Activated T-helper 17 cell treated with anti-CD3 and anti-CD28 coated beads, Interleukin-2, amount 50 U/mL, for 72 hours (primary cell): ENCODE measurements at regions not wholly inside any gene's neighbourhood (a gene's known extent, or its start where the extent isn't known, plus 50 kb on each side); places are given as distances from the start of the nearest gene placed in this dataset.

ENCODE experiments used
- ATAC-seq: fragments of 150-1000 bp; cut with Tn5 transposase; replicated peaks from 2 replicates; pipeline ENCODE4 v1.10.0; 2021; ENCODE audit warnings: mild to moderate bottlenecking, moderate library complexity
- H3K27ac Mint-ChIP-seq: one replicate; pipeline ENCODE4 v1.8.0; 2022; ENCODE audit warnings: mixed read lengths
- H3K27me3 Mint-ChIP-seq: one replicate; pipeline ENCODE4 v1.8.0; 2022; ENCODE audit warnings: mixed read lengths
- H3K36me3 Mint-ChIP-seq: one replicate; pipeline ENCODE4 v1.8.0; 2022; ENCODE audit warnings: low read depth, mild to moderate bottlenecking, mixed read lengths
- H3K4me1 Mint-ChIP-seq: one replicate; pipeline ENCODE4 v1.8.0; 2022; ENCODE audit warnings: mixed read lengths
- H3K4me3 Mint-ChIP-seq: one replicate; pipeline ENCODE4 v1.8.0; 2022; ENCODE audit warnings: mild to moderate bottlenecking, mixed read lengths
- H3K9me3 Mint-ChIP-seq: one replicate; pipeline ENCODE4 v1.8.0; 2022; ENCODE audit warnings: mixed read lengths

GRCh38 chr13:70941454-70941853, 833.2 kb upstream of the KLHL1 start:
- ATAC-seq, result no peak
- no peaks in the 10 kb centered on the region for H3K36me3 Mint-ChIP-seq
- no peaks in the 10 kb centered on the region for H3K27me3 Mint-ChIP-seq
- no peaks in the 10 kb centered on the region for H3K4me1 Mint-ChIP-seq
- no peak overlapping the region for H3K27ac Mint-ChIP-seq
- H3K4me3 Mint-ChIP-seq, result no peak overlapping the region
- peaks cover 21% of the 10 kb centered on the region for H3K9me3 Mint-ChIP-seq

DNA sequence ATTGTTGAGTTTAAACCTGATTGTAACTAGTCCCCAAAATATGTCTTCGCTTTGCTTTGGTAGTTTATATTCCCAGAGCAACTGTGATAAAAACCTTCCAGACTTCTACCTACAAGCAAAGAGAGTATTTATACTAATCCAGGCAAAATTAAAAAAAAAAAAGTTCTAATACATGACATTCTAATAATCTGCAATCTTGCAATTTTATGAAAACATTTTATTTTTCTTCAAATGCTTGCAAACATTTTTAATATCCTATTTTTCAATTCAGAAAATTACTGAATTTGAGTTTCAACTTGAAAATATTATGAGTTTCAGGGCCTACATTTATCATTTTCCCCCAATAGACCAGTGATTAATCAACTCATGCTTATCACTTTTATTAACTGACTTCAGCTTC, 830.2 kb upstream of the KLHL1 start:
- Mint-ChIP-seq H3K36me3 (no peaks in the 10 kb centered on the region), H3K4me1 (no peaks in the 10 kb centered on the region), H3K27me3 (no peaks in the 10 kb centered on the region), H3K4me3 (no peak overlapping the region), H3K9me3 (peaks cover 27% of the 10 kb centered on the region), H3K27ac (no peak overlapping the region)
- no peak for ATAC-seq

DNA sequence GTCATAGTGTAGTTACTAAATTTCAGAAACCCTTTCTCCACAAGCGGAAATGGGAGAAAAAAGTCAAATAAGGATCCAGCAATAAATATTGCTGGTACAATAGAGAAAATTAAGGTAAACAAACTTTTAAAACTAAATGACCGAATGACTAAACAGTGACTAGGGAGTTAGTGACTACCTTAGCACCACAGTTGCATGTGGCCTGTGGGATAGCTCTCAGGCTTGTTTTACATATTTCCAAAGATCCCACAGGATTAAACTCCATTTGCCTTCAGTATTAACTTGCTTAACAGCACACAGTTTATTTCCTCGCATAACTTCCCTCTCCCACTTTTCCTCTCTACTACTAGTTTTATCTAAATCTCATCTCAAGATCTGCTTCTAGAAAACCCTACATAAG, 824.3 kb upstream of the KLHL1 start:
- no peak overlapping the region for H3K4me3 Mint-ChIP-seq
- H3K9me3 Mint-ChIP-seq, result peaks cover 14% of the 10 kb centered on the region
- no peak for ATAC-seq
- no peaks in the 10 kb centered on the region for H3K36me3 Mint-ChIP-seq
- no peak overlapping the region for H3K27ac Mint-ChIP-seq
- H3K27me3 Mint-ChIP-seq, result no peaks in the 10 kb centered on the region
- no peaks in the 10 kb centered on the region for H3K4me1 Mint-ChIP-seq

DNA sequence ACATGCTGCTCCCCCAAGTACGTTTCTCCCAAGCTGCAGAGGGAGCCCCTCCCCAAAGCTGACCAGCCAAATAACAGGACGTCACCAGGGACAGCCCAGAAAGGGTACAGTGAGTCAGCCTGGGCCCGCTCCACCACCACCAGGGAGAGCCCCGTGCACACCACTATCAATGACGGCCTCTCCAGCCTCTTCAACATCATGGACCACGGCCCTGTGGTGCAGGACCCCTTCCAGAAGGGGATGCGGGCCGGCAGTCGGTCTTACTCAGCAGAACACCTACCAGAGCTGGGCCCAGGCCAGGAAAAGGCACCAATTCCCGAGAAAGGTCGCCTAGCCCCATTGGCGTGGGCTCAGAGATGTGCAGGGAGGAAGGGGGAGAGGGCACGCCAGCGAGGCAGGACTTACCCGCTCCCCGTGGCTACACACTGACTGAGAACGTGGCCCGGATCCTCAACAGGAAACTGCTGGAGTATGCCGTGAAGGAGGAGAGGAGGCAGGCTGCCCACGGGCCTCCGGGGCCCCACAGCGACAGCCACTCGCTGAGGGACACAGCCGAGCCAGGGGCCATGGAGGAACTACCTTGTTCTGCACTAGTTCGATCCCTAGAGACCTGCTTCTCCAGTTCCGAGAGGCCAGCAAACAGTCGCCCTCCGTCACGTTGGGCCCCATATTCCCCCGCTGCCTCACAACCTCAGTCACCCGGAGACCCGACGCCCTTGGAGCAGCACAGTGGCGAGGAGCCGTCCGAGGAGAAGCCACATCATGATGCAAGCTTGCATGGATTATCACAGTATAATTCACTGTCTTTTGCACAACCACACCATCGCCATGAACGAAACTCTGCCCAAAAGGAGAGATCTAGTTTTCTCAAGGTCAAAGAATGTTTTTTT, 815.9 kb upstream of the KLHL1 start:
- no peak for ATAC-seq
- peaks cover 8% of the 10 kb centered on the region for H3K9me3 Mint-ChIP-seq
- H3K27me3 Mint-ChIP-seq, result no peaks in the 10 kb centered on the region
- H3K4me3 Mint-ChIP-seq, result no peak overlapping the region
- no peak overlapping the region for H3K27ac Mint-ChIP-seq
- H3K4me1 Mint-ChIP-seq, result no peaks in the 10 kb centered on the region
- no peaks in the 10 kb centered on the region for H3K36me3 Mint-ChIP-seq

DNA sequence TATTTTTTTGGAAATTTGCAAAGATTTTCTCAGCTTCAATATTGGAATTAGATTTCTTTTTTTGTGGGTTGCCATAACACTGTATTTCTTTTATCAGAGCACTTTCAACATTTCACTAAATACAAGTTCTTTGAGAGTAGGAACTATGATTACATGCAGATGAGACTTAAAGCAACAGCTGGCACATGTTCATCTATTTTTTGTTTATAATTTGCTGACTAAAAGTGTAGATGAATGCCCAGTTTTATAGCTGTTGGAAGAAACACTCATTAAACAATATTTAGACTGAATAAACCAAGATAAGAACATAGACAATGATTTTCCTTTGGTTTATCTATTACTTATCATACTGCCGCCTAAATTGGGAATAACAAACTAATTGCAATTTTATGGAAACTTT, 803.0 kb upstream of the KLHL1 start:
- H3K9me3 Mint-ChIP-seq, result no peaks in the 10 kb centered on the region
- no peak overlapping the region for H3K4me3 Mint-ChIP-seq
- H3K27ac Mint-ChIP-seq, result no peak overlapping the region
- ATAC-seq, result no peak
- H3K36me3 Mint-ChIP-seq, result no peaks in the 10 kb centered on the region
- no peaks in the 10 kb centered on the region for H3K4me1 Mint-ChIP-seq
- H3K27me3 Mint-ChIP-seq, result no peaks in the 10 kb centered on the region

DNA sequence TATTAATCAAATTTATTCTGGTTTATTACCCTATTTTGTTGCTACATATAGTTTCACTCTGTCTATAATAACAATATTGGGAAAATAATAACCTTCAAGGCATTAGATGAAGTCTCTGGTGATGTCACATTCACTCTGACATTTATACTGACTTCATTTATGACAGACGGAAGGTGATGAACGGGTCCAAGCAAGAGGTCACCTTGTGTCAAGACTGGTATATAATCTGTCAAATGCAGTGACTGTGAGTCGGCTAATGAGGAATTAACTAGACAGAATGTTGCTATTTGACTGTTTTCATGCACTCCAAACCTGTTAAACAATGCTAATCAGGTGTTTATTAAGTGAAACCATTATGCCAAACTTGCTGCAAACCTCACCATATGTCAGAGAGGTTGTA, 800.5 kb upstream of the KLHL1 start:
- Mint-ChIP-seq H3K4me3 (no peak overlapping the region), H3K36me3 (no peaks in the 10 kb centered on the region), H3K4me1 (no peaks in the 10 kb centered on the region), H3K27ac (no peak overlapping the region), H3K27me3 (no peaks in the 10 kb centered on the region), H3K9me3 (no peaks in the 10 kb centered on the region)
- no peak for ATAC-seq

GRCh38 chr13:70905035-70905434, 796.8 kb upstream of the KLHL1 start:
- ATAC-seq, result no peak
- H3K4me3 Mint-ChIP-seq, result no peak overlapping the region
- H3K27me3 Mint-ChIP-seq, result no peaks in the 10 kb centered on the region
- no peaks in the 10 kb centered on the region for H3K36me3 Mint-ChIP-seq
- H3K9me3 Mint-ChIP-seq, result no peaks in the 10 kb centered on the region
- no peaks in the 10 kb centered on the region for H3K4me1 Mint-ChIP-seq
- no peak overlapping the region for H3K27ac Mint-ChIP-seq

DNA sequence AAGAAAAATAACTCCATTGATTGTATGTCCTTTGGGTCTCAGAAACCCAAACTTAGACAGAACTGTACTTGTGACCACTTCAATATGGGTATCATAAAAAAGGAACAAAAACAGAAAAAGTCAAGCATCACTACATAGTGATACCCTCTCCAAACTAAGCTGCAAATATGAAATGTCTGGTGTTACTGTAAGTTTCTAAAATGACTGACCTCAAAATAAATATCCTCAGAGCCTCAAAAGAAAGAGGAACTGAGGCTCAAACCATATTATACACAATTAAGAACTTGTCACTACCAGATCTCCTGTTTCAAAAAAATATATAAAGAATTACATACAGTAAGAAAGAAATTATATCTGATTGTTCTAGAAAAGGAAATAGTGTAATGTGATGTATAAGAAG, 787.9 kb upstream of the KLHL1 start:
- Mint-ChIP-seq H3K27me3 (no peaks in the 10 kb centered on the region), H3K36me3 (no peaks in the 10 kb centered on the region), H3K27ac (no peak overlapping the region), H3K9me3 (peaks cover 6% of the 10 kb centered on the region), H3K4me1 (no peaks in the 10 kb centered on the region), H3K4me3 (no peak overlapping the region)
- no peak for ATAC-seq

- no peaks in the 10 kb centered on the region for H3K36me3 Mint-ChIP-seq
- no peak overlapping the region for H3K4me3 Mint-ChIP-seq
- H3K27me3 Mint-ChIP-seq, result no peaks in the 10 kb centered on the region
- no peaks in the 10 kb centered on the region for H3K4me1 Mint-ChIP-seq
- peaks cover 6% of the 10 kb centered on the region for H3K9me3 Mint-ChIP-seq
- no peak overlapping the region for H3K27ac Mint-ChIP-seq
- no peak for ATAC-seq
These were observed 787.3 kb upstream of the KLHL1 start for GRCh38 chr13:70895599-70895998.

DNA sequence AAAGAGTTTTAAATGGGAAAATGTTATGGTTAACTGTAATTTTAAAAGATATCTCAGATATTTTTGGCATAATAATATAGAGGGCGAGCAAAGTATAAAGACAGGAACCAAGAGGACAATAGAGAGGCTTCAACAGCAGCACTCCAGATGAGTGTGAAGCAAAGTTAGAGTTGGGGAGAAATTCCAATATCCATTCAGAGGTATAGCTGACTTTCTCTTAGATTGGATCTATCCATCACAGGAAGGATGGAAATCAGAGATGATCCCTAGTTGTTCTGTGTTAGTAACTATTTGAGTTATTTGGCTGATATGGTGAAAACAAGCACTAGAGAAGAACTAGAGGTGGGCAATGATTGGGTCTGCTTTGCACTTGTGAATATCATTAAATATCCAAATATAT, 786.0 kb upstream of the KLHL1 start:
- Mint-ChIP-seq H3K27ac (no peak overlapping the region), H3K27me3 (no peaks in the 10 kb centered on the region), H3K4me3 (no peak overlapping the region), H3K9me3 (peaks cover 7% of the 10 kb centered on the region), H3K36me3 (no peaks in the 10 kb centered on the region), H3K4me1 (no peaks in the 10 kb centered on the region)
- ATAC-seq, result no peak

GRCh38 chr13:70893832-70894231, 785.6 kb upstream of the KLHL1 start:
- Mint-ChIP-seq H3K36me3 (no peaks in the 10 kb centered on the region), H3K9me3 (peaks cover 12% of the 10 kb centered on the region), H3K27me3 (no peaks in the 10 kb centered on the region), H3K27ac (no peak overlapping the region), H3K4me1 (no peaks in the 10 kb centered on the region), H3K4me3 (no peak overlapping the region)
- ATAC-seq, result no peak

DNA sequence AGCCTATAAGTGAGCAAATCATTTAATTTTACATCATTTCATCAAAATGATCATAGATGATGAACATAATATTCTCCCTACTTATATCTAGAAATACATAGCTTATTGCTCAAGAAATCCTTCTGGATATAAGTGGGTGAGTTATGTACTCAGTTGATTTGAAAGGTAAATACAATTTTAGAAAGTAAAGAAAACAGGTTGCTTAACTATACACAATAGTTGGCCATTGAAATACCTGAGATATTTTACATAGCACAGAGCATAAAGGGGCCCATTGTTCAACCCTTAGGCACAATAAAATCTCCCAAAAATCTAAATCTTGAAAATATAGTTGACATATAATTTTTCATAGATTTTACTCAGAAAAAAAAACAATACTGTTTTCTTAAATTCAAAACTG, 782.0 kb upstream of the KLHL1 start:
- H3K27me3 Mint-ChIP-seq, result no peaks in the 10 kb centered on the region
- no peak overlapping the region for H3K27ac Mint-ChIP-seq
- ATAC-seq, result no peak
- no peaks in the 10 kb centered on the region for H3K36me3 Mint-ChIP-seq
- no peaks in the 10 kb centered on the region for H3K4me1 Mint-ChIP-seq
- peaks cover 10% of the 10 kb centered on the region for H3K9me3 Mint-ChIP-seq
- H3K4me3 Mint-ChIP-seq, result no peak overlapping the region

- no peaks in the 10 kb centered on the region for H3K4me1 Mint-ChIP-seq
- H3K27me3 Mint-ChIP-seq, result no peaks in the 10 kb centered on the region
- H3K9me3 Mint-ChIP-seq, result peaks cover 10% of the 10 kb centered on the region
- no peaks in the 10 kb centered on the region for H3K36me3 Mint-ChIP-seq
- ATAC-seq, result no peak
- H3K27ac Mint-ChIP-seq, result no peak overlapping the region
- H3K4me3 Mint-ChIP-seq, result no peak overlapping the region
These were observed 780.9 kb upstream of the KLHL1 start for GRCh38 chr13:70889163-70889562.

DNA sequence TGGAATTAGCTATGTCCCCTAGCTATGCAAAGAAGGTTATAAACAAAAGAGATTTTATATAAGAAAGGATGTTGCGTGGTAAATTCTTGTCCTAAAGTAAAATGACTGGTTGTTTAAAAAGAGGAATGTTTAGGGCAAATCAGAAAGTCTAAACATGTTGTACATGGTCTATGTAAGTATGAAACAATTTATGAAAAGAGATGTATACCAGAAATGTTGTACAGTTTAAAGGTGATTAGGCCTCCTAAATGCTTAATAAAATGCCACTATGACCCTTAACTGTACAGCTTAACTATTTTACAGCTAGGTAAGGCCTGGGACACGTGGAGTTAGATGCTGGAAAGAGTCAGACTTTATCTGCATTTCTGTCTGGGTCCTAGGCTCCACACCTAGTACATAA, 775.9 kb upstream of the KLHL1 start:
- ATAC-seq, result no peak
- Mint-ChIP-seq H3K4me1 (no peaks in the 10 kb centered on the region), H3K36me3 (no peaks in the 10 kb centered on the region), H3K4me3 (no peak overlapping the region), H3K9me3 (peaks cover 8% of the 10 kb centered on the region), H3K27me3 (no peaks in the 10 kb centered on the region), H3K27ac (no peak overlapping the region)

GRCh38 chr13:70874636-70875035, 766.4 kb upstream of the KLHL1 start:
- no peak for ATAC-seq
- Mint-ChIP-seq H3K27me3 (no peaks in the 10 kb centered on the region), H3K27ac (no peak overlapping the region), H3K4me3 (no peak overlapping the region), H3K36me3 (no peaks in the 10 kb centered on the region), H3K9me3 (peaks cover 6% of the 10 kb centered on the region), H3K4me1 (no peaks in the 10 kb centered on the region)

DNA sequence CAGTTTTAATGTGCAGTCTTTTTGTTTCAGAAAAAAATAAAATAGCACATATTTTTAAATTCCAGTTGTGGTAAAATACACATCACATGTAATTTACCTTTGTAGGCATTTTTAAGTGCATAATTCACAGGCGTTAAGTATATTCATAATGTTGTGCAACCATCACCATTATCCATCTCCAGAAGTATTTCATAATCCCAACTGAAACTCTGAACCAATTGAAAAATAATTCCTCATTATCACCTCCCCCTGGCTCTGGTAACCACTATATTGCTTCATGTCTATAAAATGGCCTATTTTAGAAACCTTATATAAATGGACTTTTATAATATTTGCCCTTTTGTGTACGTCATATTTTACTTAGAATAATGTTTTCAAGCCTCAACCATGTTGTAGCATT, 756.5 kb upstream of the KLHL1 start:
- peaks cover 10% of the 10 kb centered on the region for H3K9me3 Mint-ChIP-seq
- H3K27ac Mint-ChIP-seq, result no peak overlapping the region
- ATAC-seq, result no peak
- no peaks in the 10 kb centered on the region for H3K27me3 Mint-ChIP-seq
- no peaks in the 10 kb centered on the region for H3K4me1 Mint-ChIP-seq
- H3K36me3 Mint-ChIP-seq, result no peaks in the 10 kb centered on the region
- H3K4me3 Mint-ChIP-seq, result no peak overlapping the region
